Nephron progenitor cell (in vitro differentiated cells): ENCODE measurements at regions not wholly inside any gene's neighbourhood (a gene's known extent, or its start where the extent isn't known, plus 50 kb on each side); places are given as distances from the start of the nearest gene placed in this dataset.

Experiments
- DNase-seq: peaks from one replicate; pipeline ENCODE4 v3.0.0; 2021
- H3K27ac Mint-ChIP-seq: 2 replicates; pipeline ENCODE4 v1.8.0; 2021; ENCODE audit warnings: mild to moderate bottlenecking, moderate library complexity, mixed read lengths
- H3K27me3 Mint-ChIP-seq: 2 replicates; pipeline ENCODE4 v1.8.0; 2021; ENCODE audit warnings: mild to moderate bottlenecking, low read depth, mixed read lengths; ENCODE audit not compliant: poor library complexity
- H3K36me3 Mint-ChIP-seq: 2 replicates; pipeline ENCODE4 v1.8.0; 2021; ENCODE audit warnings: low read depth, mixed read lengths
- H3K4me1 Mint-ChIP-seq: 2 replicates; pipeline ENCODE4 v1.8.0; 2021; ENCODE audit warnings: mixed read lengths
- H3K4me3 Mint-ChIP-seq: 2 replicates; pipeline ENCODE4 v1.8.0; 2021; ENCODE audit warnings: mild to moderate bottlenecking, moderate library complexity, mixed read lengths
- H3K9me3 Mint-ChIP-seq: 2 replicates; pipeline ENCODE4 v1.8.0; 2021; ENCODE audit warnings: mild to moderate bottlenecking, moderate library complexity, mixed read lengths
- TF ChIP-seq, protein P1 (sequence below): fragments of 200-600 bp; sonication (generic); IDR thresholded peaks from 2 replicates; pipeline ENCODE4 v1.5.0; 2021; ENCODE audit warnings: antibody characterized with exemption

GRCh38 chr5:117249086-117249815 is 674.6 kb upstream of the SEMA6A start:
- Mint-ChIP-seq H3K4me1 (peaks cover 48% of the 10 kb centered on the region), H3K27ac (peak overlapping the region; percentile 39), H3K9me3 (peaks cover 6% of the 10 kb centered on the region), H3K36me3 (peaks cover 7% of the 10 kb centered on the region), H3K27me3 (peaks cover 3% of the 10 kb centered on the region), H3K4me3 (no peak overlapping the region)
- DNase-seq = no peak
- TF ChIP-seq, protein P1, sequence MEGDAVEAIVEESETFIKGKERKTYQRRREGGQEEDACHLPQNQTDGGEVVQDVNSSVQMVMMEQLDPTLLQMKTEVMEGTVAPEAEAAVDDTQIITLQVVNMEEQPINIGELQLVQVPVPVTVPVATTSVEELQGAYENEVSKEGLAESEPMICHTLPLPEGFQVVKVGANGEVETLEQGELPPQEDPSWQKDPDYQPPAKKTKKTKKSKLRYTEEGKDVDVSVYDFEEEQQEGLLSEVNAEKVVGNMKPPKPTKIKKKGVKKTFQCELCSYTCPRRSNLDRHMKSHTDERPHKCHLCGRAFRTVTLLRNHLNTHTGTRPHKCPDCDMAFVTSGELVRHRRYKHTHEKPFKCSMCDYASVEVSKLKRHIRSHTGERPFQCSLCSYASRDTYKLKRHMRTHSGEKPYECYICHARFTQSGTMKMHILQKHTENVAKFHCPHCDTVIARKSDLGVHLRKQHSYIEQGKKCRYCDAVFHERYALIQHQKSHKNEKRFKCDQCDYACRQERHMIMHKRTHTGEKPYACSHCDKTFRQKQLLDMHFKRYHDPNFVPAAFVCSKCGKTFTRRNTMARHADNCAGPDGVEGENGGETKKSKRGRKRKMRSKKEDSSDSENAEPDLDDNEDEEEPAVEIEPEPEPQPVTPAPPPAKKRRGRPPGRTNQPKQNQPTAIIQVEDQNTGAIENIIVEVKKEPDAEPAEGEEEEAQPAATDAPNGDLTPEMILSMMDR = no peak

DNA sequence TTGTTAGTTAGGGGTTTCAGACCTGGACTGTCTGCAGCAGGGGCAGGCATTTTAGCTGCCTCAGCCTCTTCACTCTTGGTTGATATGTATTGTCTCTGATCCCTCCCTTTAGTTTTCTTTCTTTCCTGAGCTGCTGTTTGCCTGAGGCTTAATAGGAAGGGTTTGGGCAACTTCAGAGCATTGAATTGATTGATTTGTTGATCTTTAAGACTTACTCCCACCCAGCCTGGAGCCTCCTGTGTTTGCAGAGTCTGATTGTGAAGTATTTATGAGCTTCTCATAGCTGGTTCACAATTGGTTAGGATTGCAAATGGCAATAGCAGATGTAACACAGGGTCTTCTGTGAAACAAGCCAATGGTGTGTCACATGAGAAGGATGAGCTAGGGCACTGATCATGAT is 671.8 kb upstream of the SEMA6A start:
- H3K4me1 Mint-ChIP-seq = peaks cover 55% of the 10 kb centered on the region
- TF ChIP-seq, protein P1 = no peak
- H3K36me3 Mint-ChIP-seq = peaks cover 5% of the 10 kb centered on the region
- no peaks in the 10 kb centered on the region for H3K9me3 Mint-ChIP-seq
- DNase-seq = peak; percentile 15
- peaks cover 3% of the 10 kb centered on the region for H3K27me3 Mint-ChIP-seq
- peak overlapping the region; percentile 10 for H3K27ac Mint-ChIP-seq
- H3K4me3 Mint-ChIP-seq = no peak overlapping the region

DNA sequence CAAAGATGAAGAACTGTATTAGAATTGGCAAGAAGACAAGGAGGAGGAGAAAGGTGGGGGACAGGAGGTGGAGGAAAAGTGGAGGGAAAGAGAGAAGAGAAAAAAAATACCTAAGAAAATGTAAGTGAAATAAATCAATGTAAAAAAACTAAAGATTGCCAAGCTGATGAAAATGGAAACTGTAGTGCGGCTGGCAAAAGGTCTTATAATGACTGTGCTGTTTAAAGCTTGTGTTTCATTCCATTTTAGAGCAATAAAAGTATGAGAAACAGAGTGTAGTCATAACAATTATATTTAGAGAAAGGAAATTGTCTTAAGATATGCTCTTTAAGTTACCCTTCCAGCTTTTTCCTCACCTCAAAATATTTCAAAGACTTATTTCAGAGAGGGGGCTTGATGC is 670.5 kb upstream of the SEMA6A start:
- Mint-ChIP-seq H3K4me1 (peaks cover 55% of the 10 kb centered on the region), H3K36me3 (peaks cover 14% of the 10 kb centered on the region), H3K27ac (peak overlapping the region; percentile 76), H3K9me3 (peaks cover 12% of the 10 kb centered on the region), H3K4me3 (no peak overlapping the region), H3K27me3 (peaks cover 3% of the 10 kb centered on the region)
- no peak for DNase-seq
- TF ChIP-seq, protein P1 = no peak

- H3K9me3 Mint-ChIP-seq = peaks cover 17% of the 10 kb centered on the region
- H3K4me3 Mint-ChIP-seq = no peak overlapping the region
- H3K27ac Mint-ChIP-seq = no peak overlapping the region
- no peak for DNase-seq
- peaks cover 35% of the 10 kb centered on the region for H3K4me1 Mint-ChIP-seq
- peaks cover 3% of the 10 kb centered on the region for H3K27me3 Mint-ChIP-seq
- TF ChIP-seq, protein P1 = no peak
- peaks cover 15% of the 10 kb centered on the region for H3K36me3 Mint-ChIP-seq
Measured at GRCh38 chr5:117242028-117242427, 667.4 kb upstream of the SEMA6A start.

DNA sequence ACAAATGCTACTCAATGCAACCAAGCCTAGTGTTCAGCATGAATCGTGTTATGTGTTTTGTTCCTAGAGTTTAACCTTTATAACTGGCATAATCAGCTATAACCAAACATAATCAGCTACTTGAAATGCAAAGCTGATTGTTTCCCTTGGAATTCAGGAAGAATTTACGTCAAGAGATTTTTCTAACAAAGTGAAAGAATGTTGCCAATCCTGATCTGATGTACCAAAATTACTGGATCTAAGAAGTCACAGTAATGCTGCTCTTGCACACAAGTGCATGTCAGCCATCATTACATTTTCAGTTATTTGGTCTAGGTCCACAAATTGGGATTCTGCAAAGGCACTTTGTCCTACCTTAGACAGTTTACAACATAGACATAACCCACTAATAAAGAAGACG is 662.3 kb upstream of the SEMA6A start:
- H3K4me3 Mint-ChIP-seq = no peak overlapping the region
- H3K36me3 Mint-ChIP-seq = peaks cover 10% of the 10 kb centered on the region
- no peak overlapping the region for H3K27ac Mint-ChIP-seq
- TF ChIP-seq, protein P1 = no peak
- no peak for DNase-seq
- no peaks in the 10 kb centered on the region for H3K27me3 Mint-ChIP-seq
- peaks cover 17% of the 10 kb centered on the region for H3K9me3 Mint-ChIP-seq
- H3K4me1 Mint-ChIP-seq = peaks cover 15% of the 10 kb centered on the region

DNA sequence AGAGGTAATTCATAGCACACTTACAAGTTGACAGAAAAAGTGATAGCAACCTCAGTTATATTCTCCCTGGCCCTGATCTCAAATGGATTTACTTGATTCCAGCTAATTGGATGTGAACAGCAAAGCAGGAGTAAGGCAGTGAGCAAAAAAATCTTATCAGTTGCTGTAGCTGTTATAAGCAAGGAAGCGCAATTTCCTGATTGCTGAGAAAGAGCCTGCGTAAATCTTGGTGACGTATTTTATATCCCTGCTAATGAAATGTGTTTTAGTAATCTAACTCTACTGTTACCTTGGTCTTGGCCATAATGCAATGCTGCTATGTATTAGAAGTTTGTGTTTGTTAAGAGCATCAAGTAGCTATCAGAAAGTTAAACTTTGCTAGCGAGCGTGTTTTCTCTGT is 661.2 kb upstream of the SEMA6A start:
- H3K27ac Mint-ChIP-seq = no peak overlapping the region
- no peak for DNase-seq
- peaks cover 15% of the 10 kb centered on the region for H3K4me1 Mint-ChIP-seq
- TF ChIP-seq, protein P1 = no peak
- H3K36me3 Mint-ChIP-seq = peaks cover 8% of the 10 kb centered on the region
- H3K27me3 Mint-ChIP-seq = no peaks in the 10 kb centered on the region
- H3K4me3 Mint-ChIP-seq = no peak overlapping the region
- H3K9me3 Mint-ChIP-seq = peaks cover 11% of the 10 kb centered on the region
